Endodermal cell (in vitro differentiated cells): ENCODE measurements at regions not wholly inside any gene's neighbourhood (a gene's known extent, or its start where the extent isn't known, plus 50 kb on each side); places are given as distances from the start of the nearest gene placed in this dataset.

Source experiments
- DNase-seq: peaks from one replicate; pipeline ENCODE4 v3.0.0-alpha.2; 2017
- H3K27ac ChIP-seq: 2 replicates; pipeline ENCODE4 v1.5.1; 2013; ENCODE audit warnings: mild to moderate bottlenecking, low read depth, low read length, moderate library complexity
- H3K27me3 ChIP-seq: 2 replicates; pipeline ENCODE4 v1.6.1; 2013; ENCODE audit warnings: mild to moderate bottlenecking, low read length, moderate library complexity; ENCODE audit not compliant: insufficient read depth, control insufficient read depth, poor library complexity, severe bottlenecking
- H3K36me3 ChIP-seq: 2 replicates; pipeline ENCODE4 v1.7.0; 2013; ENCODE audit warnings: mild to moderate bottlenecking, low read length, moderate library complexity; ENCODE audit not compliant: control insufficient read depth, insufficient read depth
- H3K4me1 ChIP-seq: one replicate; pipeline ENCODE4 v1.7.0; 2013; ENCODE audit warnings: low read length; ENCODE audit not compliant: control insufficient read depth, insufficient read depth
- H3K4me3 ChIP-seq: 2 replicates; pipeline ENCODE4 v1.5.1; 2013; ENCODE audit warnings: mild to moderate bottlenecking, low read length, moderate library complexity
- H3K9ac ChIP-seq: 2 replicates; pipeline ENCODE4 v1.6.1; 2013; ENCODE audit warnings: mild to moderate bottlenecking, low read length, moderate library complexity; ENCODE audit not compliant: poor library complexity, severe bottlenecking; ENCODE audit errors: extremely low read depth
- H3K9me3 ChIP-seq: 2 replicates; pipeline ENCODE4 v1.6.1; 2013; ENCODE audit warnings: mild to moderate bottlenecking, low read length, moderate library complexity; ENCODE audit not compliant: control insufficient read depth
- H3K27ac Mint-ChIP-seq: 2 replicates; pipeline ENCODE4 v1.8.0; 2020; ENCODE audit warnings: mixed read lengths
- H3K27me3 Mint-ChIP-seq: 2 replicates; pipeline ENCODE4 v1.8.0; 2021; ENCODE audit warnings: mild to moderate bottlenecking, mixed read lengths; ENCODE audit not compliant: insufficient read depth
- H3K36me3 Mint-ChIP-seq: 2 replicates; pipeline ENCODE4 v1.8.0; 2020; ENCODE audit warnings: low read depth, mixed read lengths
- H3K4me1 Mint-ChIP-seq: 2 replicates; pipeline ENCODE4 v1.8.0; 2020; ENCODE audit warnings: mixed read lengths
- H3K4me3 Mint-ChIP-seq: 2 replicates; pipeline ENCODE4 v1.8.0; 2020; ENCODE audit warnings: mild to moderate bottlenecking, moderate library complexity, mixed read lengths
- H3K9me3 Mint-ChIP-seq: 2 replicates; pipeline ENCODE4 v1.8.0; 2020; ENCODE audit warnings: mild to moderate bottlenecking, mixed read lengths
- CTCF ChIP-seq: fragments of 200-600 bp; sonication (generic); conservative IDR thresholded peaks from 2 replicates; pipeline ENCODE4 v1.5.0; 2021; ENCODE audit warnings: antibody characterized with exemption, mild to moderate bottlenecking
- WGBS, 2 experiments: methylation state at CpG; one replicate each; pipeline versions ENCODE4 v1.1.5 to v1.1.7; 2013; ENCODE audit warnings: missing lambda C conversion rate in 2 of 2, mixed read lengths in 1 of 2; ENCODE audit not compliant: insufficient coverage in 1 of 2, insufficient read length in 1 of 2; 5-methylcytosine and 5-hydroxymethylcytosine counted together

- no peaks in the 10 kb centered on the region for H3K4me1 Mint-ChIP-seq
- no peaks in the 10 kb centered on the region for H3K9me3 Mint-ChIP-seq
- peaks cover 19% of the 10 kb centered on the region for H3K27me3 ChIP-seq
- H3K27ac Mint-ChIP-seq, result no peak overlapping the region
- no peak overlapping the region for H3K4me3 Mint-ChIP-seq
- H3K4me1 ChIP-seq, result no peaks in the 10 kb centered on the region
- H3K9me3 ChIP-seq, result no peaks in the 10 kb centered on the region
- H3K36me3 ChIP-seq, result no peaks in the 10 kb centered on the region
- H3K9ac ChIP-seq, result no peak overlapping the region
- H3K27me3 Mint-ChIP-seq, result peaks cover 33% of the 10 kb centered on the region
- no peak for TF ChIP-seq CTCF
- DNase-seq, result no peak
- no peak overlapping the region for H3K4me3 ChIP-seq
- no peak overlapping the region for H3K27ac ChIP-seq
- no peaks in the 10 kb centered on the region for H3K36me3 Mint-ChIP-seq
Measured at GRCh38 chr5:73263001-73263710, 90.2 kb downstream of the TMEM174 start.

GRCh38 chr5:73256862-73257261, 83.9 kb downstream of the TMEM174 start:
- Mint-ChIP-seq H3K4me1 (no peaks in the 10 kb centered on the region), H3K36me3 (no peaks in the 10 kb centered on the region), H3K4me3 (no peak overlapping the region), H3K27me3 (peaks cover 42% of the 10 kb centered on the region), H3K27ac (no peak overlapping the region), H3K9me3 (peaks cover 2% of the 10 kb centered on the region)
- H3K27me3 ChIP-seq, result peaks cover 13% of the 10 kb centered on the region
- H3K4me1 ChIP-seq, result no peaks in the 10 kb centered on the region
- no peak overlapping the region for H3K4me3 ChIP-seq
- H3K9ac ChIP-seq, result no peak overlapping the region
- H3K27ac ChIP-seq, result no peak overlapping the region
- TF ChIP-seq CTCF, result no peak
- WGBS, 2 experiments, result 89% methylated on average over 1 of the region's 1 CpG; no CpG with 5 or more reads in 1 of the 2 experiments
- no peaks in the 10 kb centered on the region for H3K36me3 ChIP-seq
- H3K9me3 ChIP-seq, result peaks cover 4% of the 10 kb centered on the region
- DNase-seq, result no peak

- no peak overlapping the region for H3K9ac ChIP-seq
- H3K9me3 ChIP-seq, result peaks cover 4% of the 10 kb centered on the region
- DNase-seq, result no peak
- no peak overlapping the region for H3K4me3 ChIP-seq
- Mint-ChIP-seq H3K9me3 (peaks cover 2% of the 10 kb centered on the region), H3K36me3 (no peaks in the 10 kb centered on the region), H3K27me3 (peaks cover 42% of the 10 kb centered on the region), H3K4me1 (no peaks in the 10 kb centered on the region), H3K27ac (no peak overlapping the region), H3K4me3 (no peak overlapping the region)
- TF ChIP-seq CTCF, result no peak
- no peaks in the 10 kb centered on the region for H3K36me3 ChIP-seq
- no peak overlapping the region for H3K27ac ChIP-seq
- WGBS, 2 experiments, result 86% methylated on average over 2 of the region's 2 CpGs; no CpG with 5 or more reads in 1 of the 2 experiments
- peaks cover 10% of the 10 kb centered on the region for H3K27me3 ChIP-seq
- H3K4me1 ChIP-seq, result no peaks in the 10 kb centered on the region
Measured at GRCh38 chr5:73256462-73256861, 83.5 kb downstream of the TMEM174 start.
